GM18951 (cell line): ENCODE measurements at regions not wholly inside any gene's neighbourhood (a gene's known extent, or its start where the extent isn't known, plus 50 kb on each side); places are given as distances from the start of the nearest gene placed in this dataset.

Experiments
- POLR2A ChIP-seq: IDR thresholded peaks from 4 replicates; pipeline ENCODE4 v1.6.1; 2011; ENCODE audit warnings: mild to moderate bottlenecking; ENCODE audit not compliant: insufficient read length, insufficient read depth; ENCODE audit errors: extremely low read depth
- in situ Hi-C: fragments of 300-500 bp; cut with MboI; formaldehyde crosslinking; loops from one replicate; pipeline ENCODE4 v1.12.0; 2022; ENCODE audit warnings: low sequenced_read_pairs, mixed read lengths, inconsistent platforms; ENCODE audit not compliant: unreplicated experiment

- in situ Hi-C loops = no loop called here
- no peak for TF ChIP-seq POLR2A
These were observed 113.6 kb downstream of the GALC start for GRCh38 chr14:87879389-87879788.

- in situ Hi-C loops = no loop called here
- no peak for TF ChIP-seq POLR2A
These were observed 114.0 kb downstream of the GALC start for GRCh38 chr14:87878959-87879358.

GRCh38 chr14:87877877-87878276 is 115.1 kb downstream of the GALC start:
- TF ChIP-seq POLR2A = no peak
- in situ Hi-C loops = no loop called here

GRCh38 chr14:87874676-87875075 is 118.3 kb downstream of the GALC start:
- in situ Hi-C loops = no loop called here
- no peak for TF ChIP-seq POLR2A

GRCh38 chr14:87873741-87874140 is 119.2 kb downstream of the GALC start:
- in situ Hi-C loops = no loop called here
- no peak for TF ChIP-seq POLR2A

- in situ Hi-C loops = no loop called here
- no peak for TF ChIP-seq POLR2A
These were observed 123.1 kb downstream of the GALC start for GRCh38 chr14:87869619-87870583.

- TF ChIP-seq POLR2A = no peak
- in situ Hi-C loops = no loop called here
These were observed 124.1 kb downstream of the GALC start for GRCh38 chr14:87868920-87869319.

GRCh38 chr14:87866116-87866515 is 126.9 kb downstream of the GALC start:
- no peak for TF ChIP-seq POLR2A
- in situ Hi-C loops = no loop called here

- in situ Hi-C loops = no loop called here
- no peak for TF ChIP-seq POLR2A
These were observed 128.4 kb downstream of the GALC start for GRCh38 chr14:87864356-87865270.

GRCh38 chr14:87863047-87863446 is 129.9 kb downstream of the GALC start:
- TF ChIP-seq POLR2A = no peak
- in situ Hi-C loops = no loop called here

GRCh38 chr14:87852107-87852506 is 140.9 kb downstream of the GALC start:
- in situ Hi-C loops = no loop called here
- no peak for TF ChIP-seq POLR2A

GRCh38 chr14:87851190-87851589 is 141.8 kb downstream of the GALC start:
- in situ Hi-C loops = no loop called here
- TF ChIP-seq POLR2A = no peak

GRCh38 chr14:87847216-87847755 is 145.7 kb downstream of the GALC start:
- in situ Hi-C loops = no loop called here
- no peak for TF ChIP-seq POLR2A

GRCh38 chr14:87840906-87841305 is 152.1 kb downstream of the GALC start:
- no peak for TF ChIP-seq POLR2A
- in situ Hi-C loops = no loop called here

GRCh38 chr14:87838931-87839330 is 154.1 kb downstream of the GALC start:
- TF ChIP-seq POLR2A = no peak
- in situ Hi-C loops = no loop called here
